ENCODE measurements at regions not wholly inside any gene's neighbourhood (a gene's known extent, or its start where the extent isn't known, plus 50 kb on each side); places are given as distances from the start of the nearest gene placed in this dataset.
"Not testable (repeated sequence)": the region's sequence is repeated elsewhere in the genome, so short reads cannot be mapped to it uniquely, and the experiment has no call there.

- in situ Hi-C loops (cut with MboI; ENCODE audit: low sequenced_read_pairs, unreplicated experiment); DNase-seq (ENCODE audit: low spot score): not testable (repeated sequence)
Measured at GRCh38 chr11:3583476-3583875, 58.3 kb downstream of the ART5 start.

GRCh38 chr11:3581389-3581725, 60.4 kb downstream of the ART5 start:
- DNase-seq (ENCODE audit: low spot score); in situ Hi-C loops (cut with MboI; ENCODE audit: low sequenced_read_pairs, unreplicated experiment): not testable (repeated sequence)

GRCh38 chr11:3580487-3581388, 61.1 kb downstream of the ART5 start:
- peak; percentile 69 for TF ChIP-seq CTCF (IDR thresholded peaks at IDR 0.05; ENCODE audit: borderline replicate concordance, control extremely low read depth, extremely low read depth, insufficient read depth, missing control alignments)
- in situ Hi-C loops (cut with MboI; ENCODE audit: low sequenced_read_pairs, unreplicated experiment) = not testable (repeated sequence)
- DNase-seq (ENCODE audit: low spot score) = peak; percentile 58

GRCh38 chr11:3579600-3580459, 62.0 kb downstream of the ART5 start:
- DNase-seq (ENCODE audit: low spot score); in situ Hi-C loops (cut with MboI; ENCODE audit: low sequenced_read_pairs, unreplicated experiment): not testable (repeated sequence)

- DNase-seq (ENCODE audit: low spot score); in situ Hi-C loops (cut with MboI; ENCODE audit: low sequenced_read_pairs, unreplicated experiment): not testable (repeated sequence)
Measured at GRCh38 chr11:3576066-3576604, 65.7 kb downstream of the ART5 start.

- DNase-seq (ENCODE audit: low spot score); in situ Hi-C loops (cut with MboI; ENCODE audit: low sequenced_read_pairs, unreplicated experiment): not testable (repeated sequence)
Measured at GRCh38 chr11:3572976-3573647, 68.7 kb downstream of the ART5 start.

GRCh38 chr11:3571752-3572151, 70.0 kb downstream of the ART5 start:
- in situ Hi-C loops (cut with MboI; ENCODE audit: low sequenced_read_pairs, unreplicated experiment); DNase-seq (ENCODE audit: low spot score): not testable (repeated sequence)

- DNase-seq (ENCODE audit: low spot score); in situ Hi-C loops (cut with MboI; ENCODE audit: low sequenced_read_pairs, unreplicated experiment): not testable (repeated sequence)
Measured at GRCh38 chr11:3565838-3566237, 76.0 kb downstream of the ART5 start.

GRCh38 chr11:3564383-3564782, 77.4 kb downstream of the ART5 start:
- DNase-seq (ENCODE audit: low spot score); in situ Hi-C loops (cut with MboI; ENCODE audit: low sequenced_read_pairs, unreplicated experiment): not testable (repeated sequence)

GRCh38 chr11:3554621-3555020, 87.2 kb downstream of the ART5 start:
- in situ Hi-C loops (cut with MboI; ENCODE audit: low sequenced_read_pairs, unreplicated experiment); DNase-seq (ENCODE audit: low spot score): not testable (repeated sequence)

GRCh38 chr11:3544990-3545389, 96.8 kb downstream of the ART5 start:
- DNase-seq (ENCODE audit: low spot score); in situ Hi-C loops (cut with MboI; ENCODE audit: low sequenced_read_pairs, unreplicated experiment): not testable (repeated sequence)

- DNase-seq (ENCODE audit: low spot score); in situ Hi-C loops (cut with MboI; ENCODE audit: low sequenced_read_pairs, unreplicated experiment): not testable (repeated sequence)
Measured at GRCh38 chr11:3538220-3538619, 103.6 kb downstream of the ART5 start.

GRCh38 chr11:3537254-3537653, 104.5 kb downstream of the ART5 start:
- in situ Hi-C loops (cut with MboI; ENCODE audit: low sequenced_read_pairs, unreplicated experiment); DNase-seq (ENCODE audit: low spot score): not testable (repeated sequence)

- in situ Hi-C loops (cut with MboI; ENCODE audit: low sequenced_read_pairs, unreplicated experiment) = not testable (repeated sequence)
Measured at GRCh38 chr11:3532958-3533357, 108.8 kb downstream of the ART5 start.

GRCh38 chr11:3531280-3531679, 110.5 kb downstream of the ART5 start:
- in situ Hi-C loops (cut with MboI; ENCODE audit: low sequenced_read_pairs, unreplicated experiment); DNase-seq (ENCODE audit: low spot score): not testable (repeated sequence)

More at GRCh38 chr11:3532958-3533357, 108.8 kb downstream of the ART5 start:
- not testable (repeated sequence) for DNase-seq (ENCODE audit: low spot score)

- DNase-seq (ENCODE audit: low spot score); in situ Hi-C loops (cut with MboI; ENCODE audit: low sequenced_read_pairs, unreplicated experiment): not testable (repeated sequence)
Measured at GRCh38 chr11:3523567-3523966, 118.2 kb downstream of the ART5 start.

- in situ Hi-C loops (cut with MboI; ENCODE audit: low sequenced_read_pairs, unreplicated experiment); DNase-seq (ENCODE audit: low spot score): not testable (repeated sequence)
Measured at GRCh38 chr11:3520905-3521304, 120.9 kb downstream of the ART5 start.
